Cardiac muscle cell (in vitro differentiated cells and primary cell): ENCODE measurements at regions not wholly inside any gene's neighbourhood (a gene's known extent, or its start where the extent isn't known, plus 50 kb on each side); places are given as distances from the start of the nearest gene placed in this dataset.
"Not testable (repeated sequence)": the region's sequence is repeated elsewhere in the genome, so short reads cannot be mapped to it uniquely, and the experiment has no call there.

Experiments used
- DNase-seq, 2 donors: peaks; one replicate each; pipeline versions ENCODE4 v3.0.0 to v3.0.0-alpha.2; 2010 to 2017; ENCODE audit warnings: low read depth in 1 of 2, low spot score in 1 of 2
- H3K27ac ChIP-seq: fragments of 200-600 bp; sonication (generic); 2 replicates; pipeline ENCODE4 v1.5.1; 2016
- H3K27me3 ChIP-seq: fragments of 200-600 bp; sonication (generic); 2 replicates; pipeline ENCODE4 v1.6.0; 2016; ENCODE audit warnings: control low read depth
- H3K36me3 ChIP-seq: fragments of 200-600 bp; sonication (generic); 2 replicates; pipeline ENCODE4 v1.5.1; 2016; ENCODE audit warnings: control low read depth
- H3K4me1 ChIP-seq: fragments of 200-600 bp; sonication (generic); 2 replicates; pipeline ENCODE4 v1.8.1; 2017; ENCODE audit warnings: low read depth, mild to moderate bottlenecking, mixed run types
- H3K4me3 ChIP-seq: fragments of 200-600 bp; sonication (generic); 2 replicates; pipeline ENCODE4 v1.5.1; 2016; ENCODE audit warnings: mild to moderate bottlenecking
- H3K9me3 ChIP-seq: fragments of 200-600 bp; sonication (generic); 2 replicates; pipeline ENCODE4 v1.5.1; 2017; ENCODE audit warnings: low read depth, mild to moderate bottlenecking, control low read depth
- CTCF ChIP-seq: IDR thresholded peaks from 2 replicates; pipeline ENCODE4 v1.5.1; 2012; ENCODE audit warnings: low read depth, mild to moderate bottlenecking, low read length

GRCh38 chr1:242890192-242890741 lies 364.8 kb downstream of the CEP170 start:
- Histone ChIP-seq H3K27me3 (no peaks in the 10 kb centered on the region), H3K36me3 (no peaks in the 10 kb centered on the region), H3K4me3 (no peak overlapping the region), H3K9me3 (no peaks in the 10 kb centered on the region), H3K4me1 (no peaks in the 10 kb centered on the region), H3K27ac (no peak overlapping the region)
- peak in 1 of 2 donors; percentile 83 for DNase-seq
- no peak for TF ChIP-seq CTCF

GRCh38 chr1:242886137-242886536 lies 361.6 kb upstream of the PLD5 start:
- DNase-seq: no peak
- H3K27me3 ChIP-seq: no peaks in the 10 kb centered on the region
- H3K9me3 ChIP-seq: no peaks in the 10 kb centered on the region
- no peak for TF ChIP-seq CTCF
- H3K4me1 ChIP-seq: peaks cover 8% of the 10 kb centered on the region
- H3K36me3 ChIP-seq: no peaks in the 10 kb centered on the region
- H3K27ac ChIP-seq: no peak overlapping the region
- H3K4me3 ChIP-seq: no peak overlapping the region

GRCh38 chr1:242880022-242880421 lies 355.5 kb upstream of the PLD5 start:
- Histone ChIP-seq H3K4me1 (peaks cover 66% of the 10 kb centered on the region), H3K27ac (peak overlapping the region; percentile 99)
- not testable (repeated sequence) for H3K27me3 ChIP-seq, DNase-seq, H3K36me3 ChIP-seq, H3K9me3 ChIP-seq, H3K4me3 ChIP-seq

- Histone ChIP-seq H3K4me1 (peaks cover 87% of the 10 kb centered on the region), H3K36me3 (no peaks in the 10 kb centered on the region), H3K4me3 (no peak overlapping the region), H3K27ac (peak overlapping the region; percentile 99), H3K27me3 (no peaks in the 10 kb centered on the region), H3K9me3 (no peaks in the 10 kb centered on the region)
- TF ChIP-seq CTCF: no peak
- no peak for DNase-seq
Observed at GRCh38 chr1:242877743-242878142, 353.2 kb upstream of the PLD5 start.

GRCh38 chr1:242877229-242877628 lies 352.7 kb upstream of the PLD5 start:
- Histone ChIP-seq H3K36me3 (no peaks in the 10 kb centered on the region), H3K4me3 (no peak overlapping the region), H3K27ac (peak overlapping the region; percentile 99), H3K27me3 (no peaks in the 10 kb centered on the region), H3K4me1 (peaks cover 92% of the 10 kb centered on the region), H3K9me3 (no peaks in the 10 kb centered on the region)
- no peak for TF ChIP-seq CTCF
- DNase-seq: peak in 1 of 2 donors; percentile 94

GRCh38 chr1:242876030-242876429 lies 351.5 kb upstream of the PLD5 start:
- H3K9me3 ChIP-seq: no peaks in the 10 kb centered on the region
- H3K4me3 ChIP-seq: no peak overlapping the region
- H3K4me1 ChIP-seq: peaks cover 95% of the 10 kb centered on the region
- DNase-seq: no peak
- TF ChIP-seq CTCF: no peak
- H3K36me3 ChIP-seq: no peaks in the 10 kb centered on the region
- no peaks in the 10 kb centered on the region for H3K27me3 ChIP-seq
- H3K27ac ChIP-seq: peak overlapping the region; percentile 99
